K562 (cell line): ENCODE measurements at regions not wholly inside any gene's neighbourhood (a gene's known extent, or its start where the extent isn't known, plus 50 kb on each side); places are given as distances from the start of the nearest gene placed in this dataset.
"Not testable (repeated sequence)": the region's sequence is repeated elsewhere in the genome, so short reads cannot be mapped to it uniquely, and the experiment has no call there.

Source experiments
- CBX2 ChIP-seq: fragments of 200-600 bp; sonication (generic); IDR thresholded peaks from one replicate; pipeline ENCODE4 v1.6.1; 2012; ENCODE audit warnings: mild to moderate bottlenecking, low read length, inconsistent platforms; ENCODE audit not compliant: insufficient read depth, poor library complexity, severe bottlenecking
- HNRNPH1 ChIP-seq: fragments of 200-400 bp; formaldehyde crosslinking; optimal IDR thresholded peaks from 2 replicates; pipeline ENCODE3; 2017; ENCODE audit warnings: low read depth, mild to moderate bottlenecking, low read length, moderate library complexity
- KAT7 ChIP-seq: sonication (generic); formaldehyde crosslinking; IDR thresholded peaks from 2 replicates; pipeline ENCODE4 v1.8.0; 2022; ENCODE audit warnings: missing genetic modification reagents, mild to moderate bottlenecking, borderline replicate concordance
- RBFOX2 ChIP-seq: fragments of 200-400 bp; formaldehyde crosslinking; IDR thresholded peaks from 2 replicates; pipeline ENCODE4 v1.6.1; 2017; ENCODE audit warnings: low read depth, mild to moderate bottlenecking, low read length, moderate library complexity
- ZFPM2 ChIP-seq: fragments of 250-450 bp; sonication (Bioruptor Pico); IDR thresholded peaks from 2 replicates; pipeline ENCODE4 v1.5.1; 2022; ENCODE audit warnings: mild to moderate bottlenecking
- ZNF24 ChIP-seq: fragments of 450-650 bp; IDR thresholded peaks from 2 replicates; pipeline ENCODE4 v1.6.1; 2016

GRCh38 chr2:89786642-89787041 lies 1095.2 kb downstream of the RPIA start:
- not testable (repeated sequence) for TF ChIP-seq KAT7 (CRISPR knock-in tag); ZFPM2 (CRISPR knock-in tag); CBX2; RBFOX2; ZNF24; HNRNPH1
